Hematopoietic multipotent progenitor cell treated with erythropoietin and hydrocortisone succinate and interleukin-3 and kit ligand, for 4 days (in vitro differentiated cells): ENCODE measurements at regions not wholly inside any gene's neighbourhood (a gene's known extent, or its start where the extent isn't known, plus 50 kb on each side); places are given as distances from the start of the nearest gene placed in this dataset.

Source experiments
- DNase-seq: peaks from one replicate; pipeline ENCODE4 v3.0.0-alpha.2; 2015

- DNase-seq = no peak
Observed at GRCh38 chr10:3906511-3907111, 121.6 kb upstream of the KLF6 start.

- no peak for DNase-seq
Observed at GRCh38 chr10:3904419-3904960, 119.5 kb upstream of the KLF6 start.

GRCh38 chr10:3902809-3903410, 117.9 kb upstream of the KLF6 start:
- DNase-seq = no peak

DNA sequence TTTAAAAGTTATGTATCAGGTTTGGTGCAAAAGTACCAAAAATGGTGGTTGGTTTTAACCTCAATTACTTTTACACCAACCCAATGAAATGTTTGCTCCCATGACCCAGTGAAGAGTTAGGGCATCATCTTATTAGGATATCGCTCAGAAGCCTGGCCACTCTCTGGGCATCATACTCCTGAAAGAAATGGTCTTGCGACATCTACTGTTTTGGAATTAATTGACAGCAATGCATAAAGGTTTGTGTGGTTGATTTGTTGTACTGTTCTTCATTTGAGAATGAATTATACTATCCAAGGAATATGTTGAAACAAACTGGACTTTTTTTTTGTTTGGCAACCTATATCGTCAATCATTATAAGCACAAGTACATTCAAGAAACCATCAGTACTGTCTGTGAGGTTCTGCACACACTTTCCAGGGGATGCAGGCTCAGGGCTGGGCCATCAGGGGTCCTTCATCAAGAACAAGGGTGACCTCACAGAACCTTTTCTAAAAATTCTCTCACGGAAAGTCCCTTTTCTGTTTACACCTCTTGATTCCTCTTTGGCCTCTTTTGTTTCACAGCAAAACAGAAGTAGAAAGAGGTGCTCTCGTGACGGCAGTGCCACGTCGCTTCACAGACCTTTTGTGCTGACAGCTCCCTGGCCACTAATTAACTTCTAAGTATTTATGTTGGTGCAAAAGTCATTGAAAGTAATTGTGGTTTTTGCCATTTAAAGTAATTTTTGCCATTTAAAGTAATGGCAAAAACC, 117.2 kb upstream of the KLF6 start:
- DNase-seq = peak; percentile 20

DNA sequence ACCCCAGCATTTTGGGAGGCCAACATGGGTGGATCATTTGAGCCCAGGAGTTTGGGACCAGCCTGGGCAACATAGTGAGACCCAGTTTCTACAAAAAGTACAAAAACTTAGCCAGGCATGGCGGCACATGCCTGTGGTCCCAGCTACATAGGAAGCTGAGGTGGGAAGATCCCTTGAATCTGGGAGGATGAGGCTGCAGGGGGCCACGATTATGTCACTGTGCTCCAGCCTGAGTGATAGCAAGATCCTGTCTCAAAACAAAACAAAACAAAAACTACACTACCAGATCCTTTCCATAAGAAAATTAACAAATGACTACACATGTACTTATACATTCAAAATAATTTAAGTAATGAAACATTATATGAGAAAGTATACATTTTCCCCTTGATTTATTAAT, 116.4 kb upstream of the KLF6 start:
- DNase-seq = no peak

- DNase-seq = no peak
Observed at GRCh38 chr10:3900391-3900790, 115.4 kb upstream of the KLF6 start.

- no peak for DNase-seq
Observed at GRCh38 chr10:3898821-3899220, 113.8 kb upstream of the KLF6 start.

- no peak for DNase-seq
Observed at GRCh38 chr10:3897156-3897555, 112.1 kb upstream of the KLF6 start.

GRCh38 chr10:3896161-3896560, 111.2 kb upstream of the KLF6 start:
- DNase-seq = no peak

DNA sequence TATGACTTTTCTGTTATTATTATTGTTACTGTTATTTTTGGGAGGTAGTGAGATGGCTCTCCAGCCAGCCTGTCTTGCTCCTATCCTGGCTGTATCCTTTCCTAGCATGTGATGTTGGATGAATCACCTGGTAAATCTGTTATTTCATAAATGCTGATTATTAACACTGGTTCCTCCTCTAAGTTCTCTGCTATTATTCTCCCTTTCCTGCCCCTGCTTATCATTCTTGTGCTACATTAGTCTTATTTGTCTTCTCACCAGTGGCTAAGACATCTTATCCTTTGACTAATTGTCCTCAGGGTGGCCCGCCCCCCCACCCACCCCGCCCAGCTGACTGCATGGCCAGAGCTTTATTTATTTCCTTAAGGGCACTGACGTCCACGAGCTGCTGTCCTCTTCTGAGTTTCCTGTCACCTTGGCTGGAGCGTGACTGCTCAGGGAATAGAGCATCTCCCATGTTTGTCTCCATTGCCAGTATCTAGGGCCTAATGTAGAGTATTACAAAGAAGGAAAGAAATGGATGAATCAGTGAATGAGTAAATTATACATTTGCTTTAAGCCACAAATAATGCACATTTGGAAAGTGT, 110.1 kb upstream of the KLF6 start:
- no peak for DNase-seq

DNA sequence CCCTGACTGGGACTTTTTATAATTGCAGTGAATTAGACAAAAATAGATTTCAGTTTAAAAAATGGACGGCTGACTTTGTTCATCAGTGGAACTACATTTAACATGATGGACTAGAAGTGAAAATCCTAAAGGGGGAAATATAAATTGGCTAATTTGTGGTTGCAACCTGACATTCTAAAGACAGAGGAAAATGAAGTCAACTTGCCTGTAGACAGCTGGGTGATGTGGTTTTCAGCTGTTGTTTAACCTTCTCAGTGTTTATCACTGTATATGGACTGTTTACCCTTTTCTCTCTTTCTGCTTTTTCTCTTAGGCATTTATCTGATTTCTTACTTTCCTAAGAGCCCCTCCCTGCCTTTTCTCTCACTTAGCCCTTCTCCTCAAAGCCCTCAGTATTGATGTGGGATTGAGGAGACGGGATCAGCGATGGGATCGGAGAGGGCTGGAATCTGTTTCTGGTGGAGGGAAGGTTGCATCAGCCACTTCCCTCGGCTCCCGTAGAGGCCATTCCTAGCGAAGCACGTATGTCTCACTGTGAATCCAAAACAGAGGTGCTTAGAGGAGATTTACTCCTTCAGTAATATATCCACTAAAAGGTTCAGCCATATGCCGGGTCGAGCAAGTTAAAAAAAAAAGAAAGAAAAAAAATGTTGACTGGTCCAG, 109.0 kb upstream of the KLF6 start:
- DNase-seq = peak; percentile 22

- DNase-seq = peak; percentile 16
Observed at GRCh38 chr10:3892440-3893425, 107.7 kb upstream of the KLF6 start.

DNA sequence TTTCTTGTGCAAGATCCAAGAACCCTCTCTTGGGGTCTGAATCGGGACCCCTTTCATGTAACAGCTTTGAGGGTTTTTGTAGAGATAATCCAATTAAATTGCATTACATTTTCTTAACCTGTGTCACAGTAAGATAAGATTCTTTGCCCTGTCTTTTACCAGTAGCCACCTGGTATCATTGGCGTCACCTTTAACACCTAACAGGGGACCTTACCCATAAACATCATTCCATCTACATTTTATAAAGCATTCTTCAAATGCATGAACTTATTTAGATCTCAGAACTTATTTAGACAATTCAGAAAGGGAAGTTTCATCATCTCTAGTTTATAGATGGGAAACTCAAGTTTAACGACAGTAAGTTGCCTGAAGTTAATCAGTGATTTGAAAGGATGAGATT, 106.4 kb upstream of the KLF6 start:
- DNase-seq = no peak

GRCh38 chr10:3890602-3891352, 105.8 kb upstream of the KLF6 start:
- DNase-seq = no peak

GRCh38 chr10:3889961-3890522, 105.0 kb upstream of the KLF6 start:
- DNase-seq = no peak

GRCh38 chr10:3887885-3888476, 103.0 kb upstream of the KLF6 start:
- DNase-seq = peak; percentile 24

DNA sequence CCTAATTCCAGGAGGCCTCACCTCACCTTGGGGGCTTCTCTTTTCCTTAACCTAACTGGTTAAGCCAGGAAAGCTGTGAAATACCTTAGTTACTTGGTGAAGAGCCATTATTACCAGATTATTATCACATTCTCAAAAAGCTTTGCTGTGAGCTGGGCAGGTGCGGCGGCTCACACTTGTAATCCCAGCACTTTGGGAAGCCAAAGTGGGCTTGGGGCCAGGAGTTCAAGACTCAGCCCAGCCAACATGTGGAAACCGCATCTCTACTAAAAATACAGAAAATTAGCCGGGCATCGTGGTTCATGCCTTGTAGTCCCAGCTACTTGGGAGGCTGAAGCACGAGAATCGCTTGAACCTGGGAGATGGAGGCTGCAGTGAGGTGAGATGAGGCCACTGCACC, 102.4 kb upstream of the KLF6 start:
- DNase-seq = no peak

DNA sequence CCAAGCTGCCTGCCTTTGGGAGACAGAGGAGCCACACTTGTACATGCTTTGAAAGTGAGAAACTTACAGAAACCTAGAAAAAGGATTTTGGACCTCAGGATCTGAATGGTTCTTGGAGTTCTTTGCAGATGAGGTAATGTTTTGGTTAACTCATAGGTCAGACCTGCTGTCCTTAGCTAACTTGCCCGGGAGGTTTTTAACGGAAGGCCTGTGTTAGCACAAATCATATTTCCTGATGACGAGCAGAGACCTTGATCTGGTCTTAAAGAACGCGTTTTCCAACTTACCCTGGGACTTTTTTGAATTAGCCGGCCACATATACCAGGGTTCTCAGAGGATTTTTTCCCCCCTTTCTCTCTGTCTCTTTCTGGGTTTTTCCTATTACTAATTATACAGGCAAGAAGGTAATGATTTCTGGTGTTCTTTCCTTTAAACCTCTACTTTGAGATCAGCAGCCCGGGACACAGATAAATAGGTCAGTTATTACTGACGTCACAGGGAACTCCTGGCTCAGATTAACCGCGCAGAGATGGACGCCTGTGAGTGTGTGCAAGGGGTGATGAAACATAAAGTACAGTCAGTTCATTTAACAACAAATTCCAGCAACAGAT, 101.7 kb upstream of the KLF6 start:
- DNase-seq = no peak

- DNase-seq = no peak
Observed at GRCh38 chr10:3886191-3886590, 101.2 kb upstream of the KLF6 start.

DNA sequence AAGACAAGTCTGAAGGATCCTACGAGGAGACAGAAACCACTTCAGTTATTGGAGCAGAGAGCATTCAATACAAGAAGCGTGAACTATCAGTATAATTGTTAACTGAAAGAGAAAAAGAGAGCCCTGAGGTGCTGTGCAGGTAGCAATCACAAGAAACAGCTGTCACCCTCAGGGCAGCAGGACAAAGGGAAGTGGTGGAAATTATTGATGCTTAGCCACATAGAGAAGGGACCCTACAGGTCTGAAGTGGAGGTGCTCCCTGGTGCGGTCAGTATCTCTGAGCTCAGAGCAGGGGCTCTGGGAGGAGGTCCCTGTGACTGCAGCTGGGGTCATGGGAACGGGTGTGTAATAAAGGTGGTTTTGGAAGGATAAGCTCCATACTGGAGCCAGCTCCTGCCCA, 97.8 kb upstream of the KLF6 start:
- no peak for DNase-seq
